ENCODE measurements at regions not wholly inside any gene's neighbourhood (a gene's known extent, or its start where the extent isn't known, plus 50 kb on each side); places are given as distances from the start of the nearest gene placed in this dataset.

DNA sequence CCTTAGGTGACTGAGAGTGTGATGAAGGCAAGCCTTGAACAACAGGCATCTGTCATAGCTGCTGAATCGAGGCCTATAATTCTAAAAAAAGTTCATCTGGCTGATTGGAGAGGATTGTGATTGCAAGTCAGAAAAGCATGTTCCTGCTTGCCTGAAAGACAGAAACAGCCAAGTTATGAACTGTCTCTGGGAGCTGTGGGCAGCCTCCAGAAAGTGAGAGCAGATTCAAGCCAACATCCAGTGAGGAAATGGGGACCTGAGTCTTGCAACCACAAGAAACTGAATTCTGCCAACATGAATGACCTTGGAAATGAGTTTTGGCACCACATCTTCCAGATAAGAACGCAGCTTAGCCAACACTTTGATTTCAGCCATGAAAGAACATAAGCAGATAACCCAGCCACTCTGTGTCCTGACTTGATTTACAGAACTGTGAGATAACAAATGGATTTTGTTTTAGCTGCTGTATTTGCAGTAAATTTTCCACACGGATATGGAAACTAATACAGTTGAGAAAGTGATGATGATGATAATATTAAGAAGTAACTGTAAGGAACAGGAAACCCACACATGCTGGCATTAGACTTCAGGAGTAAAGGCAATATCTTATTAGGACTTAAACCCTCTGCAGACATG lies 240.3 kb upstream of the NDST3 start:
- DNase-seq (ENCODE audit: low read depth in 2 of 3, low spot score in 1 of 3) = no peak

DNA sequence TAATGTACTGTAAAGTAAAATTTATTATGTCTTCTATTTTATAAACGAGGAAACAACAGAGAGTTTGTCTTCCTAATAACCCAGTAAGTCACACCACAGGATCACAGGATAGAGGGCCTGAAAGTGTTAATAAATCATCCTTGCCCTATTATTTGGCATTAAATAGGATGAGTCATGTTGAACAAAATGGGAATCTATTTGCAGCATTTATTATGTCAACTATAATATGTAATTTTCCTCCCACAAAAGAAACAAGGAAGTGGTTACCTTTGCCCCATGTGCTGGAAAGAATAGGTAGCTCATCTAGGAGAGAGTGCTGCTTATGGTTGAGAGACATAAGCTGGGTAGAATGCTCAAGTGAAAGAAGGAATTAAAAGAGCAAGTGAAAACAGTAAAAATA lies 237.6 kb upstream of the NDST3 start:
- no peak for DNase-seq (ENCODE audit: low read depth in 2 of 3, low spot score in 1 of 3)

DNA sequence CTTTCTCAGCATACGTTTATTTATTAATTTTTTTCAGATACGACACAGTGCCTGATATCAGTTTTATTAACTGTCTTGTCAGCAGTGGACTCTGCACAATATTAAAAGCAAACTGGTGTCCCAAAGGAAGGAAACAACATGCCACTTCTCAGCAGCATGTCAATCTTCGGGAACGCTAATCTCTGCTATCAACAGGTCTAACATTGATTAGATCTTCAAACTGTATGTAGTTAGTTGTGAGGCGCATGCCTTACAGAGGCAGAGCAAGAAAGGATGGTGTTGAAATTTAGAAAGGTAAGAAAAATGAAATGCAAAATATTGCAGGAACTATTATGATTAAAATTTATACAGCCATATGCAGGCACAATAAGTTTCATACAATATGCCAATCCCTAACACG lies 233.7 kb upstream of the NDST3 start:
- no peak for DNase-seq (ENCODE audit: low read depth in 2 of 3, low spot score in 1 of 3)

DNA sequence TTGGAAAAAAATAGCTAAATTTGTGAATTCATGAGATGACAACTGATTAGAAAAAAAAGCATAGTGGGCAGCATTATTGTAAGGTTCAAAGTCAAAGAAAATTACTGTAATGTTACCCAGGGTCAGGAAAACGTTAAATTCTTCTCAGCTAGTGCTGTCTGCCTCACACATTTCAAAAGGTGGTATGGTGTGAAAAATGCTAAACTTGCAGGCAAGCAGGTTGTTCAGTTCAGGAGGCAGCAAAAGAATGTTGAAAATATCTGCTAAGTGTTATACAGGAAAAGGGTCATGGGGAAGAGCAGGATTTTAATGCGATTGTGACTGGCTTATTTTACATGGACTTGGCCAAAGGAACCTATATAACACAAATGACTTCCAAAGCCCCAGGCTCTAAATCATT lies 232.5 kb upstream of the NDST3 start:
- DNase-seq (ENCODE audit: low read depth in 2 of 3, low spot score in 1 of 3) = no peak

DNA sequence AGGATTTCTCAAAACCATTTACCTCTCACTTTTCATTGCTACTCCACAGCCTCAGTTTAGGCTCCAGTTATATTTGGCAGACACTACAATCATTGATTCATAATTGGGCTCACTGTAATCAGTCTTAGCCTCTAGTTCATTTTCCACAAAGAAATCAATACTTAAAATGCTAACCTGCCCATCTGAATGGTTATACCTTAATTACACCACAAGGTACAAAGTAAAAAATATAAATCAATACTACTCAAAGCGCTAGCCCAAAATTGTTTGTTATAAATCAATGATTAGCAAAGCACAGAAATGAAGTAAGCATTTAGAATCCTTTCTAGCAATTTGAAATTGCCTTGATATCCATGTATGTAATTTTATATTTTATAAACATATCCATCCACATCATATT lies 222.6 kb upstream of the NDST3 start:
- no peak for DNase-seq (ENCODE audit: low read depth in 2 of 3, low spot score in 1 of 3)

DNA sequence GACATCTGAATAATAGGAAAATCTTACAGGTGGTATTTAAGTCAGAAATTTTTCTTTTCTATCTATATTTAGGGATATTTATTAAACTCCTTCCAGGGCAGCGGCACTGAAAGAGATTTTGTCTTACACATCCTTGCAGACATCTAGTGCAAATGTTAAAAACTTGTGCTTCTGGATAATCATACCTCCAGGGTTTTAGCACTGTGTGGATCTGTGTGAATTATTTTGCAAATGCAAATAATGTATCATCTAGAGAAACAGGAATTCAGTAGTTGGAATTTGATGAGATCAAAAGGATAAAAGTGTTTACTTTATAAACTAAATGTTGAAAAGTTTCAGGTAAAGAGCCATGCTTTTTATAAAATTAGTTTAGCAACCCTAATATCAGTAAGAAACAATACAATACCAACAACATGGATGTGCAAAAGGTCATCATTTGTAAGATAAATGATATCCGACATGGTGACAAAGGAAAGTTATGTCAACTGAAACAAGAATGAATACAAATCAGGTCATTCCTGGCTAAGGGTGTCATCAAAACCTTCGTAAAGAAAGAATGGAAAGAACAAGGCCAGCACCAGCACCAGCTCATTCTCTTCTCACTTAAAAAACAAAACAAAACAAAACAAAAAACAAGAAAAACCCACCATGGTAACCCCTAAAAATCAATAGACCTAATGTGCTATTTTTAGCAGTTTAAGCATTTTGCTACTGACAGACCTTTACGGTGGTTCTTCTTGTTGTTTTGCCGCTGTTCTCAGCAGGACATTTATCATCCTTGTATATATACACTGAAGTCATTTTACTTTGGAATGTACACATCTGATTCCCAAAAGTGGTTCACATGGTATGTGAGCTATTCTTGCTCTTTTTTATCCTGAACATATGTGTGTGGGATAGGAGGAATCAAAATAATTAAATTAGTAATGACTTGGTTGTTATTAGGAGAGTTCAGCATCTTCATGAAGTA lies 219.7 kb upstream of the NDST3 start:
- DNase-seq (ENCODE audit: low read depth in 2 of 3, low spot score in 1 of 3) = no peak

DNA sequence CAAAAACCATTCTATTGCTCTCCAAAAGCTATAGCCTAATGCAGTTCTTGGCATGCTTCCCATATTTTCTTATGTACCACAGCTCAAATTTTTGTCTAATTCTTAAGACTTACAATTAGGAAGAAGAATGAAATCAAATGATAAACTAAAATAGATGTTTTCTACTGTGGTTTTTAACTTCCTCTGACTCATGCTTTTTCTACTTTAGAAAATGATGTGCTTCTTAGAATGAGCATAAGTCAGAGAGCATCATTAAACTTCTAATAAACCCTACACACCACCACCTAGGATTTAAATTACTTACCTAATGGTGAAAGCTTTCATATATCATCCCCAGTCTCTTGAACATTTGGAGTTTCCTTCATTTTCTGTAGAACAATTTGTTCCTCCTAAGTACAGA lies 217.0 kb upstream of the NDST3 start:
- no peak for DNase-seq (ENCODE audit: low read depth in 2 of 3, low spot score in 1 of 3)

DNA sequence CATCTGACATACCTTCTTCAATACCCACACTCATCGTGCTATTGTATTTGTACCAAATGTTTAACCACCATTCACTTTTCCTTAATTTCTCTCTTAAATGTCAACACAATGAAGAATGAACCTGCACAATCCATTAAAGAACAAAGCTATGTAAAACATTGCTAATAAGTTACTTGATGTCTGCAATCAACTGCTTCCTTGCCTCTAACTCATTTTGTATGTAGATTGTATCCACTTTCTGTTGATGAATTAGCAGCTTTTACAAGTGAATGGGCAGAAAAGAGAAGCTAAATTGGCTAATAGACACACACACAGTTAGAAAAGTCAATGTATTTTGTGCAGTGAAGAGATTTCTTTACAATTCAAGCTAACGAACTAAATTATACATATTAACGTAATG lies 212.5 kb upstream of the NDST3 start:
- no peak for DNase-seq (ENCODE audit: low read depth in 2 of 3, low spot score in 1 of 3)

DNA sequence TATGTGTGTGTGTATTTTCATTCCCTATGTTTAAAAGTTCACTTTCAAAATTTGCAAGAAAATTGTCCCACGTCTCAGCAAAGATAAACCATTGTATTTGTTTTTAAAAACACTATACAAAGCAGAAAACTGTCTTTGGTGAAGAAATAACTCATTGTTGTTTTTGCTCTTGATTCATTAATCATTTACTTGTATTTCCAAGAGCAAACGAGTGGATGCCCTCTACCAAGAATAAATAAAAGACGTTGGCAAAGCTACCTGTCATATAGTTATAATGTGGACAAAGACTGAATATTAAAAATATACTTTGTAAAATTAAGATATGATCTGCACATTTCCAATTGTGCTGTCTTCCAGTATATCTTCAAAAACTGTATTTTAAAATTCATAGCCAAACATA lies 210.9 kb upstream of the NDST3 start:
- DNase-seq (ENCODE audit: low read depth in 2 of 3, low spot score in 1 of 3) = no peak

DNA sequence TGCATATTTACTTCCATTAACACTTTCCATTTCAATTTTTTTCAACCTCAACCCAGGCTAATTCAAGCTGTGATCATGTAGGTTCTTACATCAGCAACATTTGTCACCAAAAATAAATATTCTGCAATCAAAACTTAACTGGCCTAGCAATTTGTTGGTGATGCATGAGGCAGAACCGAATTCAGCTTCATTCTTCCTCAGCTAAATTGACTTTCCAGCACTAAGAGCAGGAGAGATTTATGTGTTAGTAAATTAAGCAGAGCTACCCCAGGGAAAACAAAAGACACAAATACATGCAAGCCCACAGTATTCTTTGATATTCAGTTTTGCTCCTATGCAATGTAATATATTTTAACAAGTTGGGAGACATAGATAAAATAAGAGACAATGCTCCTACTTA lies 208.7 kb upstream of the NDST3 start:
- DNase-seq (ENCODE audit: low read depth in 2 of 3, low spot score in 1 of 3) = no peak

DNA sequence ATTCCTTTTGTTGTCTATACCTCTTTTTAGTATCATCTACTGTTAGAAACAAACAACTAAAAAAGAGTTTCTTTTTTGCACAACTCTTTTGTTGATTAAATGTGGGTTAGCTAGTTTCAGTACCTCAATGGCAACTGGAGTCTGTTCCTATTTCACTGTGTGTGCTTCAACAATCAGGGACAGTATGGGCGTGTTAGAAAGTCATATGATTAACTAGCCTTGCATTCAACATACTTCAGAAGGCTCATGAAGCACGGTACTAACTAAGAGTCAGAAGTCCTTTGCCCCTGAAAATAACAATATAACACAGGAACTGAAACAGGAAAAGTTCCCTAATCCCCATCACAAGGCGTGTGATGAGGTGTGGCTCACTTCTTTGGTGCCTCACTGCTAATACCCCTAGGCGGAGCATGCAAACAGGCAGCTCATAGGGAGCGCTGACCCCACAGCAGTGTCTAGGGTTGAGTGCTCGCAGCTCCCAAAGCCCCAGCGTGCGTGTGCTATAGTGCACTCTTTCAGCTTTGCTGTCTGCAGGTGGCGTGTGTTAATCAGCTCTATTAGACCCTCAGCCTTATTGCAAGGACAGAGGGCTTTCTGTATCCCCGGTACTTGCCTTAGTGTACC lies 203.1 kb upstream of the NDST3 start:
- no peak for DNase-seq (ENCODE audit: low read depth in 2 of 3, low spot score in 1 of 3)

DNA sequence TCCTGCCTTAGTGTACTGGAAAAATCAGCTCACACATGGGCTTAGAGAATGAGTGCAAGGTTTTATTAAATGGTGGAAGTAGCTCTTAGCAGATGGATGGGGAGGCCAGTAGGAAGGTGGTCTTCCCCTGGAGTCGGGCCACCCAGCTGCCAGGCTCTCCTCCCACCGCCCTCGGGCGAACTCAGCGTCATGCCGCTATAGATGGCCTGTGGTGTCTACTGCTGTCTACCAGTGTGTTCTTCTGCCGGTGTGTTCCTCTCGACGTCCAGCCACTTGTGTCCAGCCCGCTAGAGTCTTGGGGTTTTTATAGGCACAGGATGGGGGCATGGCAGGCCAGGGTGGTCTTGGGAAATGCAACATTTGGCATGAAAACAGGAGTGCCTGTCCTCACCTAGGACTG lies 198.7 kb upstream of the NDST3 start:
- DNase-seq (ENCODE audit: low read depth in 2 of 3, low spot score in 1 of 3) = no peak

DNA sequence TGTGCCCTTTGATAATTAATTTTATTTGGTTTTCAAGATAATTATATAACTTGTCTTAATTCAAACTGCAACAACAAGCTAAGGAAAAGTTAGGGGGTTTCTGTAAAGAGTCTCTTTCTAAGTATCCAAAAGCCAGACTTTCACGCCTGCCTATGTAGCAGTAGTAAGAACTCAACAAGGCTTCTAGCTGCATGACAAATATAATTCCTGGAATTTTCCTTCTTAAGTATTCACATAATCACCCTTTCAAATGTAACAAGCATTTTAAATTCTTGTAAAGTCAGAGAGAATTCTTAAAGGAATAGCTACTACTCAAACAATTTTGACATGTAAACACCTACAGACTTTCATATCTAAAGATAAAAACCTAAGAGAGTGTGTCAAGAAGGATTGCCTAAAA lies 189.7 kb upstream of the NDST3 start:
- no peak for DNase-seq (ENCODE audit: low read depth in 2 of 3, low spot score in 1 of 3)

DNA sequence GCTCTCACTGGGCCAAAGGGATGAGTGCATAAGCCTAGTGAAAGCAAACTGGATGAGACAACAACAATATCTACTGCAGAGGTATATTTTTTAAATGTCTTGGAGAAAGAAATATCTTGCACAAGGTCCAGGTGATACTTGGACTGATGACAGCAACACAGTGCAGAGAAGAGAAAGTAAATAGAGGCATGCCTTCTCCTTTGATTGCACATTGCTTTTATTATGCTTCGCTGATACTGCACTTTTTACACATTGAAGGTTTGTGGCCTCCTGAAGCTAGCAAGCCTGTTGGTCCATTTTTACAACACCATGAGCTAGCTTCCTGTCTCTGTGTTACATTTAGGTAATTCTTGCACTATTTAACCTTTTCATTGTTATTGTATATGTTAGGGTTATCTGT lies 189.0 kb upstream of the NDST3 start:
- no peak for DNase-seq (ENCODE audit: low read depth in 2 of 3, low spot score in 1 of 3)

DNA sequence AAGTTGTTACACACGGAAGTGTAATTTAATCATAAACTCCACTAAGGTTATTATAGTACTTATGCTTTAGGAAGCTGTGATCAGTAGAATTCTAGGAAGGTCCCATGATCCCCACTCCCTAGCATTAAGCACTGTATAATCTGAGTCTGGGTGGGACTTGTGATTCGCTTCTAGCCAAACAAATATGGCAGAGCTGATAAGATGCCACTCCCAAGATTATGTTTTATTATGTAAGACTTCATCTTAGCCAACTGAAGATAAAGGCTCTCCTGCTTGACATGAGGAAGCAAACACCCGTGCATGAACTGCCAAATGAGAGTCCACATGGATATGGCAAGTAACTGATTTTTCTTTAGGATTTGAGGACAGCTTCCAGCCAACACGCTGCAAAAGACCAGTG lies 186.4 kb upstream of the NDST3 start:
- no peak for DNase-seq (ENCODE audit: low read depth in 2 of 3, low spot score in 1 of 3)

DNA sequence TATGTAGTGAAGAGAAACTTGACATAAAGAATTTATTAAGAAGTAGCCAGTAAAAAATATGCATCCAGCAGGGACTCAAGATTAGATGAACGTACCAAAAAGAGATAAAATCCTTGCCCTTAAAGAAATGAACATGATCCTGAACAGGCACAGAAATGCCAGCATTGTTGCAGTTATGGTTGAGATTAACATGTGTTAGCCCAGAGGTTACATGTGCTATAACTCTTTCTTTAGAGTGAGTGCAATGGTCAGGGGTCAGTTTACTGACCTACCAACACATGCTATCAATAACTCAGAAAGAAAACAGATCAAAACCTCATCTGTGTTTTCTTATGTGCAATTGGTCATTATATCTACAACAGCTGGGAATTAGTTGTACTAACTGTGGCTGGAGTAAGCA lies 166.1 kb upstream of the NDST3 start:
- no peak for DNase-seq (ENCODE audit: low read depth in 2 of 3, low spot score in 1 of 3)

DNA sequence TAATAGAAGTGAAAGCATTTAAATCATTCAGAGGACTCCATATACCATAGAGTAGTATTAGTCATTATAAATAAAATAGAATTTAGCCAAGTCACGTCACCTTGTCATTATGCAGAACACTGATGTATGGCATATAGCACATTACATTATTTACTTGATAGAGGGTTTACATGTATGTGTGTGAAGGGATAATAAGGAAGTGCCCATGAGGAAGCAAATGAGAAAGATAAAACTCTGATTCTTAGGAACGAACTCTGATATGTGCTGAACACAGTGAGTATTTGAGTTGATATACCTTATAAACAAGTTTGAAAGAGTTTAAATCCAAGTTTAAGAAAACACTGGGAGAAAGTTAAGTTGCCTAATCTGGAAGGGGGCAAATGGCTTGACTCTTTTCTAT lies 160.5 kb upstream of the NDST3 start:
- no peak for DNase-seq (ENCODE audit: low read depth in 2 of 3, low spot score in 1 of 3)

DNA sequence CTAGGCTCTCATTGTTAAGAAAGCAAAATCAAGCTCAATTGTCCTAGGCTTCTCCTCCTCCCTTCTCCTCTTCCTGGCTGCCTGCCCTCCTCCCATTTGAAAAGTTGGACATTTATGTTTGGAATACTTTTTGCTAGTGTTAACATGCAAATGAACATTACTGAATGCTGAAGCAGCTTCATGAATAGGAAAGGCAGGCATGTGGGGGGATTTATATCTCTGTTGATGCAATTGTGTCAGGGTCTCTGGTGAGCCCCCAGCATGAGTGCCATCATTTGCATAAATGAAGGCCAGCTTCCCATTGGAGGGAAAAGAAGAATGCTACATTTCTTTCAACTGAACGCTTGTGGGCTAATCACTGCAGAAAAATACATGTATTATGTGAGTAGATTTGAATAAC lies 160.1 kb upstream of the NDST3 start:
- no peak for DNase-seq (ENCODE audit: low read depth in 2 of 3, low spot score in 1 of 3)

DNA sequence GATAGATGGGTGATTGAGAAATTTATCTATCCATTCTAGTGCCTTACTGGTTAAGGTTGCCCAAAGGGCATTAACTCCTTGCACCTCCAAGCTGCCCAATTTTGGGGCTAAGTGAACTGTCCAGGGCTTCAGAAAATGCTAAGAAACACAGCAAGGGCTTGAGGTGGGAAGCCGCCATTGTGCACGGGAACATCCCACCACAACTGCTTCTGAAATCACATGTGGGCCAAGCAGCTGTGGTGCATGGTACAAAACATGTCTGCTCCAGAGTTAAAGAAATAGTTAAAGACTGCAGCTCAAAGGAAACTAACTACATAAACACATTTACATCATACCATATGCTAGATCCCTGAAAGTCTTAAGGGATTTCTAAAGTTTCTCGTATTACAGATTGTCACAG lies 144.3 kb upstream of the NDST3 start:
- no peak for DNase-seq (ENCODE audit: low read depth in 2 of 3, low spot score in 1 of 3)

DNA sequence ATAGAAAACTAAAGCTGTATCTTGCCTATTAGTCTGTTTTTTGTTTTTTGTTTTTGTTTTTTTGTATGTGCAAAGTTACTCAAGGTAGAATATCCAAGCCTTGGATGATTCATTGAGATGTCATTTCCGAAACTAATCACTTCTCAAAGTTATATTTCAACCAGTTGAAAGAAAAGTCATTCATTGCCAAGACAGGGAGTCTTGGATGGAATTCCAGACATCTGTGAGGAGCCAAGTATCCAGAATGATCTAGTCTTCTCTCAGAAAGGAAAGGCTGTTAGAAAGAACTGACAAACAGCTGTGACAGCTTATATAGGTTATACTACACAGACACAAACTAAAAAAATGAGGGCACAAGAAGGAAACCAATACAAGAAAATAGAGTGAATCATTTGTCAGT lies 141.1 kb upstream of the NDST3 start:
- DNase-seq (ENCODE audit: low read depth in 2 of 3, low spot score in 1 of 3) = no peak

DNA sequence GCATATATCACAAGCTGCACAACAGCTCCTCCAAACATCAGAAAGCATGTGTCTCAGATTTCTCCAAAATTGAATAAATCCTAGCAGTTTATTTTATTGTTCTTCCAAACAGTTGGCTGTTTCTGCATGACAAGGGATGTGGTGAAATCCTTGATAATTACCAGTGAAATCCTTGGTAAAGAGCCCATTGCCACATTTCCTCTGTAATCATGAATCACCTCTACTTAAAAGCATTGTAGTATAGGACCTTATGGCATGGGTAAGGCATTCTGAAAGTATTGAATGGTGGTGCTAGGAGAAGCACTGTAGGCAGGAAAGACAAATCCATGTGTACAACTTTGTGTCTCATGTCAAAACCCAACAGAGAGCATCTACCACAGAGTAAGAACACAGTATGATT lies 135.8 kb upstream of the NDST3 start:
- DNase-seq (ENCODE audit: low read depth in 2 of 3, low spot score in 1 of 3) = no peak

DNA sequence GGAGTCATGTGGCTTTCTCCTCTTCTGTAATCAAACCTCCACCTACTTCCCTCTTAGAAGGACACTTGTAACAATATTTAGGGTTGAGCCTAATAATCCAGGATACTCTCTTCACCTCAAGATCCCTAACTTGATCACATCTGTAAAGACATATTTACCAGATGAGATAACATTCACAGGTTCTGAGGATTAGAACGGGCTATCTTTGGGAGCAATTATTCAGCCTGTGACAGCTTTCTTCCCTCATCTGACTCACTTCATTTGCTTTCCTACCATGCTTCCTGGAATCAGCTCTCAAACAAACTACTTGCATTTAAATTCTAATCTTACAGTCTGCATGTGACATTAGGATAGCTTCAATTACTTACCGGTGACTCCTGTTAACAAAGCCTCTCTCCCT lies 133.5 kb upstream of the NDST3 start:
- no peak for DNase-seq (ENCODE audit: low read depth in 2 of 3, low spot score in 1 of 3)

Data from stimulated activated CD4-positive, alpha-beta T cell treated with anti-CD3 and anti-CD28 coated beads, Interleukin-12 subunit alpha, Interleukin-12 subunit beta, amount 100 ng/mL, for 48 hours (primary cell).